Mucosa of descending colon (tissue), 3 donors: ENCODE measurements at regions not wholly inside any gene's neighbourhood (a gene's known extent, or its start where the extent isn't known, plus 50 kb on each side); places are given as distances from the start of the nearest gene placed in this dataset.

Experiments
- ATAC-seq: fragments of 200-7000 bp; cut with Tn5 transposase; one replicate; pipeline ENCODE4 v1.9.1; 2020; ENCODE audit warnings: mild to moderate bottlenecking, moderate library complexity
- DNase-seq, 3 donors: peaks; one replicate each; pipeline ENCODE4 v3.0.0-alpha.2; 2020
- H3K36me3 ChIP-seq: fragments of 200-600 bp; one replicate; pipeline ENCODE4 v1.8.0; 2021; ENCODE audit warnings: low read depth, mild to moderate bottlenecking
- H3K4me1 ChIP-seq: fragments of 200-600 bp; one replicate; pipeline ENCODE4 v1.8.0; 2021; ENCODE audit warnings: low read depth, mild to moderate bottlenecking
- H3K4me3 ChIP-seq: fragments of 200-600 bp; one replicate; pipeline ENCODE4 v1.8.0; 2021; ENCODE audit warnings: mild to moderate bottlenecking
- H3K9me3 ChIP-seq: fragments of 200-600 bp; one replicate; pipeline ENCODE4 v1.8.0; 2021; ENCODE audit warnings: mild to moderate bottlenecking
- CTCF ChIP-seq: fragments of 200-600 bp; IDR thresholded peaks from one replicate; pipeline ENCODE4 v1.8.0; 2022; ENCODE audit warnings: antibody characterized with exemption, mild to moderate bottlenecking
- intact Hi-C, 2 donors: fragments of 100-400 bp; cut with DNase I in 1 of 2; cut with micrococcal nuclease in 1 of 2; formaldehyde crosslinking; loops; one replicate each; pipeline versions ENCODE4 v1.11.0 to v1.11.1; 2022; cut with DNase I, micrococcal nuclease
- donor health status: DM: no; HTN: no; CAD: no; lungs with moderate emphysema.
- donor health status: DM: no; HTN: no; CAD: no.
- donor health status: DM: no; HTN: yes; CAD: no.

- ATAC-seq, result no peak
- intact Hi-C loops, result no loop called here
- Histone ChIP-seq H3K36me3 (no peaks in the 10 kb centered on the region), H3K4me1 (no peaks in the 10 kb centered on the region), H3K9me3 (peaks cover 13% of the 10 kb centered on the region), H3K4me3 (no peak overlapping the region)
- no peak for DNase-seq
- TF ChIP-seq CTCF, result no peak
Measured at GRCh38 chr17:63290351-63290750, 155.8 kb downstream of the CYB561 start.

- TF ChIP-seq CTCF, result no peak
- Histone ChIP-seq H3K9me3 (peaks cover 13% of the 10 kb centered on the region), H3K4me3 (no peak overlapping the region), H3K36me3 (no peaks in the 10 kb centered on the region), H3K4me1 (no peaks in the 10 kb centered on the region)
- ATAC-seq (no peak), DNase-seq (no peak)
- intact Hi-C loops, result no loop called here
Measured at GRCh38 chr17:63290784-63291183, 155.3 kb downstream of the CYB561 start.

- peaks cover 13% of the 10 kb centered on the region for H3K9me3 ChIP-seq
- no peak for TF ChIP-seq CTCF
- DNase-seq (no peak), ATAC-seq (no peak)
- no peaks in the 10 kb centered on the region for H3K36me3 ChIP-seq
- H3K4me3 ChIP-seq, result no peak overlapping the region
- H3K4me1 ChIP-seq, result no peaks in the 10 kb centered on the region
- intact Hi-C loops, result no loop called here
Measured at GRCh38 chr17:63291258-63291657, 154.8 kb downstream of the CYB561 start.

GRCh38 chr17:63292421-63292820, 153.7 kb downstream of the CYB561 start:
- DNase-seq (no peak), ATAC-seq (no peak)
- H3K9me3 ChIP-seq, result peaks cover 11% of the 10 kb centered on the region
- no peaks in the 10 kb centered on the region for H3K36me3 ChIP-seq
- no peak overlapping the region for H3K4me3 ChIP-seq
- intact Hi-C loops, result no loop called here
- H3K4me1 ChIP-seq, result no peaks in the 10 kb centered on the region
- TF ChIP-seq CTCF, result no peak

- TF ChIP-seq CTCF, result no peak
- ATAC-seq, result no peak
- no peak for DNase-seq
- H3K4me3 ChIP-seq, result no peak overlapping the region
- H3K4me1 ChIP-seq, result no peaks in the 10 kb centered on the region
- H3K36me3 ChIP-seq, result no peaks in the 10 kb centered on the region
- H3K9me3 ChIP-seq, result peaks cover 11% of the 10 kb centered on the region
- intact Hi-C loops, result no loop called here
Measured at GRCh38 chr17:63293323-63294075, 152.6 kb downstream of the CYB561 start.

- intact Hi-C loops, result no loop called here
- DNase-seq, result no peak
- Histone ChIP-seq H3K4me3 (no peak overlapping the region), H3K36me3 (no peaks in the 10 kb centered on the region), H3K4me1 (no peaks in the 10 kb centered on the region), H3K9me3 (peaks cover 11% of the 10 kb centered on the region)
- ATAC-seq, result no peak
- no peak for TF ChIP-seq CTCF
Measured at GRCh38 chr17:63294776-63295175, 151.3 kb downstream of the CYB561 start.
